GM23248 (cell line): ENCODE measurements at regions not wholly inside any gene's neighbourhood (a gene's known extent, or its start where the extent isn't known, plus 50 kb on each side); places are given as distances from the start of the nearest gene placed in this dataset.

Experiments
- EZH2 ChIP-seq: fragments of 200-600 bp; sonication (generic); IDR thresholded peaks from 2 replicates; pipeline ENCODE4 v1.6.1; 2018; ENCODE audit warnings: antibody characterized with exemption, mild to moderate bottlenecking; ENCODE audit not compliant: insufficient read depth, poor library complexity, severe bottlenecking
- EZH2phosphoT487 ChIP-seq: fragments of 200-600 bp; sonication (generic); IDR thresholded peaks from 2 replicates; pipeline ENCODE4 v1.6.1; 2018; ENCODE audit warnings: antibody characterized with exemption, moderate library complexity, mild to moderate bottlenecking, low read depth; ENCODE audit not compliant: insufficient read depth

- TF ChIP-seq EZH2 (no peak), EZH2phosphoT487 (no peak)
Measured at GRCh38 chr1:170804879-170805278, 130.5 kb upstream of the MROH9 start.
